GM19238 (cell line): ENCODE measurements at regions not wholly inside any gene's neighbourhood (a gene's known extent, or its start where the extent isn't known, plus 50 kb on each side); places are given as distances from the start of the nearest gene placed in this dataset.

Experiments used
- DNase-seq: peaks from one replicate; pipeline ENCODE4 v3.0.0; 2011; ENCODE audit warnings: low spot score; ENCODE audit not compliant: insufficient read length

GRCh38 chr7:18200855-18201254, 173.2 kb upstream of the PRPS1L1 start:
- DNase-seq = no peak

GRCh38 chr7:18201350-18201749, 173.7 kb upstream of the PRPS1L1 start:
- no peak for DNase-seq

- no peak for DNase-seq
These were observed 174.8 kb upstream of the PRPS1L1 start for GRCh38 chr7:18202315-18203045.

GRCh38 chr7:18206331-18206730, 178.7 kb upstream of the PRPS1L1 start:
- no peak for DNase-seq

- no peak for DNase-seq
These were observed 181.3 kb upstream of the PRPS1L1 start for GRCh38 chr7:18208921-18209320.

GRCh38 chr7:18210377-18210776, 182.7 kb upstream of the PRPS1L1 start:
- no peak for DNase-seq

- no peak for DNase-seq
These were observed 183.1 kb upstream of the PRPS1L1 start for GRCh38 chr7:18210788-18211187.

- no peak for DNase-seq
These were observed 184.7 kb upstream of the PRPS1L1 start for GRCh38 chr7:18212308-18212707.

GRCh38 chr7:18212758-18213157, 185.1 kb upstream of the PRPS1L1 start:
- no peak for DNase-seq

GRCh38 chr7:18213652-18214051, 186.0 kb upstream of the PRPS1L1 start:
- DNase-seq = no peak

- no peak for DNase-seq
These were observed 188.6 kb upstream of the PRPS1L1 start for GRCh38 chr7:18216270-18216669.

- DNase-seq = no peak
These were observed 194.0 kb upstream of the PRPS1L1 start for GRCh38 chr7:18221377-18222293.

- no peak for DNase-seq
These were observed 195.0 kb upstream of the PRPS1L1 start for GRCh38 chr7:18222636-18223035.

GRCh38 chr7:18224138-18224537, 196.5 kb upstream of the PRPS1L1 start:
- DNase-seq = no peak

GRCh38 chr7:18225067-18225466, 197.4 kb upstream of the PRPS1L1 start:
- no peak for DNase-seq

- no peak for DNase-seq
These were observed 199.0 kb upstream of the PRPS1L1 start for GRCh38 chr7:18226598-18226997.

- no peak for DNase-seq
These were observed 201.0 kb upstream of the PRPS1L1 start for GRCh38 chr7:18228686-18229085.

GRCh38 chr7:18230271-18230670, 202.6 kb upstream of the PRPS1L1 start:
- DNase-seq = no peak

GRCh38 chr7:18231854-18232253, 204.2 kb upstream of the PRPS1L1 start:
- DNase-seq = no peak

GRCh38 chr7:18234519-18234918, 206.9 kb upstream of the PRPS1L1 start:
- no peak for DNase-seq

- DNase-seq = no peak
These were observed 208.2 kb upstream of the PRPS1L1 start for GRCh38 chr7:18235819-18236218.

GRCh38 chr7:18239212-18239611, 211.6 kb upstream of the PRPS1L1 start:
- DNase-seq = no peak
